ENCODE measurements at regions not wholly inside any gene's neighbourhood (a gene's known extent, or its start where the extent isn't known, plus 50 kb on each side); places are given as distances from the start of the nearest gene placed in this dataset.

DNA sequence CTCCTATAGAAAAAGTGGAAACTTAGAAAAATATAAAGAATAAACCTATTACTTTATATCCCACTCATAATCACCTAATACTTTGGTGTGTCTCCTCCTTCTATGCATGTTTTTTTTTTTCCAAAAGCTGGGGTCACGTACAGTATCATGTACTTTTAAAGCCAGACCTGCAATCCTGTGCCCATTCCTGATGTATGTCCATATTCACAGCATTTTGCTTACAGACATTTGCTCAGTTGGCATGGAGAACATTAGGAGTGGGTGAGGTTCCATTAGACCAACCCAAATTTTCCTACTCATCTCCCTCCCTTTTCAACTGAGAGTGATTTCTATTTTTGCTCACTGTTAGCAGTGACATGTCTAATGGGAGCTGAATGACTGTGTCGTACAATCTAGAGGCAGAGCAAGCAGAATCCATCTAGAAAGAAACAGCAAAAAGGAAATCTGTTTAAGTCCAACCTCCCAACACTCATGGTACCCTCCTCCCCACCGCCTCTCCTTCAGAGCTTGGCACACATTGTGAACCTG lies 195.6 kb upstream of the KLF3 start (continued):
- TF ChIP-seq NFATC4 (CRISPR knock-in tag; IDR thresholded peaks at IDR 0.05) (no peak), NFE2L1 (CRISPR knock-in tag; IDR thresholded peaks at IDR 0.05) (no peak), GTF2I (CRISPR knock-in tag; conservative IDR thresholded peaks at IDR 0.05) (no peak), ZNF512 (CRISPR knock-in tag; IDR thresholded peaks at IDR 0.05; ENCODE audit: borderline replicate concordance) (no peak)

GRCh38 chr4:38469410-38469809 lies 194.6 kb upstream of the KLF3 start:
- Mint-ChIP-seq H3K36me3 (peaks cover 14% of the 10 kb centered on the region), H3K4me3 (no peak overlapping the region), H3K9me3 (peaks cover 19% of the 10 kb centered on the region), H3K27me3 (ENCODE audit: low read depth) (no peaks in the 10 kb centered on the region), H3K27ac (no peak overlapping the region), H3K4me1 (no peaks in the 10 kb centered on the region)
- CTCF ChIA-PET, result no interaction called here
- TF ChIP-seq AR (CRISPR knock-in tag; IDR thresholded peaks at IDR 0.05) (no peak), ZNF121 (CRISPR knock-in tag; IDR thresholded peaks at IDR 0.05) (no peak), ZNF317 (CRISPR knock-in tag; IDR thresholded peaks at IDR 0.05; ENCODE audit: borderline replicate concordance, low read depth) (no peak), ETV6 (CRISPR knock-in tag; IDR thresholded peaks at IDR 0.05) (no peak), ATF1 (CRISPR knock-in tag; IDR thresholded peaks at IDR 0.05) (no peak), ZBTB21 (CRISPR knock-in tag; IDR thresholded peaks at IDR 0.05; ENCODE audit: borderline replicate concordance) (no peak), GTF2I (CRISPR knock-in tag; conservative IDR thresholded peaks at IDR 0.05) (no peak), PRRX2 (CRISPR knock-in tag; IDR thresholded peaks at IDR 0.05) (no peak), CTCF (IDR thresholded peaks at IDR 0.05) (no peak), TEAD1 (CRISPR knock-in tag; IDR thresholded peaks at IDR 0.05) (no peak), JAZF1 (CRISPR knock-in tag; IDR thresholded peaks at IDR 0.05) (no peak), TCF7 (CRISPR knock-in tag; IDR thresholded peaks at IDR 0.05; ENCODE audit: low read depth) (no peak)
- TF ChIP-seq, protein P1, sequence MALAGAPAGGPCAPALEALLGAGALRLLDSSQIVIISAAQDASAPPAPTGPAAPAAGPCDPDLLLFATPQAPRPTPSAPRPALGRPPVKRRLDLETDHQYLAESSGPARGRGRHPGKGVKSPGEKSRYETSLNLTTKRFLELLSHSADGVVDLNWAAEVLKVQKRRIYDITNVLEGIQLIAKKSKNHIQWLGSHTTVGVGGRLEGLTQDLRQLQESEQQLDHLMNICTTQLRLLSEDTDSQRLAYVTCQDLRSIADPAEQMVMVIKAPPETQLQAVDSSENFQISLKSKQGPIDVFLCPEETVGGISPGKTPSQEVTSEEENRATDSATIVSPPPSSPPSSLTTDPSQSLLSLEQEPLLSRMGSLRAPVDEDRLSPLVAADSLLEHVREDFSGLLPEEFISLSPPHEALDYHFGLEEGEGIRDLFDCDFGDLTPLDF (CRISPR knock-in tag; IDR thresholded peaks at IDR 0.05), result no peak
- TF ChIP-seq, protein P2, sequence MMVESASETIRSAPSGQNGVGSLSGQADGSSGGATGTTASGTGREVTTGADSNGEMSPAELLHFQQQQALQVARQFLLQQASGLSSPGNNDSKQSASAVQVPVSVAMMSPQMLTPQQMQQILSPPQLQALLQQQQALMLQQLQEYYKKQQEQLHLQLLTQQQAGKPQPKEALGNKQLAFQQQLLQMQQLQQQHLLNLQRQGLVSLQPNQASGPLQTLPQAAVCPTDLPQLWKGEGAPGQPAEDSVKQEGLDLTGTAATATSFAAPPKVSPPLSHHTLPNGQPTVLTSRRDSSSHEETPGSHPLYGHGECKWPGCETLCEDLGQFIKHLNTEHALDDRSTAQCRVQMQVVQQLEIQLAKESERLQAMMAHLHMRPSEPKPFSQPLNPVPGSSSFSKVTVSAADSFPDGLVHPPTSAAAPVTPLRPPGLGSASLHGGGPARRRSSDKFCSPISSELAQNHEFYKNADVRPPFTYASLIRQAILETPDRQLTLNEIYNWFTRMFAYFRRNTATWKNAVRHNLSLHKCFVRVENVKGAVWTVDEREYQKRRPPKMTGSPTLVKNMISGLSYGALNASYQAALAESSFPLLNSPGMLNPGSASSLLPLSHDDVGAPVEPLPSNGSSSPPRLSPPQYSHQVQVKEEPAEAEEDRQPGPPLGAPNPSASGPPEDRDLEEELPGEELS (CRISPR knock-in tag; IDR thresholded peaks at IDR 0.05), result no peak
- DNase-seq (ENCODE audit: low spot score) (no peak), ATAC-seq (no peak)
- POLR2A ChIA-PET, result interaction anchor here (0.5 kb wide), 1 partner anchor 20 kb away, joined by 3 read pairs; no protein-coding TSS in a partner anchor
